Fibroblast of lung (primary cell): ENCODE measurements at regions not wholly inside any gene's neighbourhood (a gene's known extent, or its start where the extent isn't known, plus 50 kb on each side); places are given as distances from the start of the nearest gene placed in this dataset.
"Not testable (repeated sequence)": the region's sequence is repeated elsewhere in the genome, so short reads cannot be mapped to it uniquely, and the experiment has no call there.

Experiments
- DNase-seq, 2 donors: peaks; one replicate each; pipeline versions ENCODE4 v3.0.0 to v3.0.0-alpha.2; 2010; ENCODE audit warnings: low read depth in 2 of 2
- H2AFZ ChIP-seq: 2 replicates; pipeline ENCODE4 v1.5.1; 2012; ENCODE audit warnings: low read length, control low read depth, inconsistent platforms
- H3K27ac ChIP-seq: 2 replicates; pipeline ENCODE4 v1.5.1; 2011; ENCODE audit warnings: low read length, control low read depth; ENCODE audit not compliant: insufficient read depth
- H3K27me3 ChIP-seq: 2 replicates; pipeline ENCODE4 v1.5.1; 2011; ENCODE audit warnings: mild to moderate bottlenecking, low read length; ENCODE audit not compliant: control insufficient read depth, insufficient read depth
- H3K36me3 ChIP-seq: 2 replicates; pipeline ENCODE4 v1.5.1; 2011; ENCODE audit warnings: low read length; ENCODE audit not compliant: control insufficient read depth, insufficient read depth
- H3K4me1 ChIP-seq: 2 replicates; pipeline ENCODE4 v1.5.1; 2011; ENCODE audit warnings: low read length; ENCODE audit not compliant: control insufficient read depth, insufficient read depth; ENCODE audit errors: extremely low read depth
- H3K4me2 ChIP-seq: 2 replicates; pipeline ENCODE4 v1.5.1; 2011; ENCODE audit warnings: low read length, control low read depth; ENCODE audit not compliant: insufficient read depth; ENCODE audit errors: extremely low read depth
- H3K4me3 ChIP-seq, 4 experiments: fragments of 200-600 bp in 1 of 4; sonication (generic) in 1 of 4; replicated peaks in 1 of 4; 2 replicates each; pipeline ENCODE4 v1.5.1; 2011 to 2016; ENCODE audit warnings: low read length in 4 of 4, low read depth in 3 of 4, mild to moderate bottlenecking in 3 of 4, control low read depth in 2 of 4, inconsistent platforms in 1 of 4, mixed read lengths in 1 of 4; ENCODE audit not compliant: insufficient read depth in 1 of 4; ENCODE audit errors: control extremely low read depth in 1 of 4
- H3K79me2 ChIP-seq: 2 replicates; pipeline ENCODE4 v1.5.1; 2012; ENCODE audit warnings: mild to moderate bottlenecking, low read length, inconsistent platforms; ENCODE audit not compliant: control insufficient read depth, insufficient read depth
- H3K9ac ChIP-seq: 2 replicates; pipeline ENCODE4 v1.5.1; 2011; ENCODE audit warnings: mild to moderate bottlenecking, low read length, control low read depth; ENCODE audit not compliant: insufficient read depth
- H3K9me3 ChIP-seq: 2 replicates; pipeline ENCODE4 v1.5.1; 2012; ENCODE audit warnings: low read depth, low read length; ENCODE audit not compliant: control insufficient read depth, insufficient read depth
- H4K20me1 ChIP-seq: 2 replicates; pipeline ENCODE4 v1.5.1; 2011; ENCODE audit warnings: low read length; ENCODE audit not compliant: control insufficient read depth, insufficient read depth; ENCODE audit errors: extremely low read depth

DNA sequence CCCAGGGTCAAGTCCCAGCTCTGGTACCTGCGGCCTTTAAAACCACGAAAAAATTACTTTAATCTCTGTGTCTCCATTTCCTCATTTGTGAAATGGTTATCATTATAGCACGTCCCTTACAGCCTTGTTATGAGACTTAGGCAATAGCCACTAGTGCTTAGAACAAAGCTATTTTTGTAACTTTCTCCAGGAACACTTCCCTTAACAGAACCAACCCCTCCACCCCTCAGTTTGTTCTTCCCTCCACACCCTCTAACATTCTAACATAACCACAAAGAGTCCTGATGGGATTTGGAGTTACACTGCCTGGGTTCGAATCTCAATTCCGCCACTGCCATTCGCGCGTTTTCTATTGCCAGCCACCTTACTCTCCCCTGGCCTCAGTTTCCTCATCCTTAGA, 2777.4 kb upstream of the TPTE start:
- H3K9ac ChIP-seq, H3K4me1 ChIP-seq, H3K4me3 ChIP-seq, H3K9me3 ChIP-seq, H3K27ac ChIP-seq, H4K20me1 ChIP-seq, H3K4me2 ChIP-seq, H3K79me2 ChIP-seq, H3K27me3 ChIP-seq, H2AFZ ChIP-seq, H3K36me3 ChIP-seq, DNase-seq: not testable (repeated sequence)

DNA sequence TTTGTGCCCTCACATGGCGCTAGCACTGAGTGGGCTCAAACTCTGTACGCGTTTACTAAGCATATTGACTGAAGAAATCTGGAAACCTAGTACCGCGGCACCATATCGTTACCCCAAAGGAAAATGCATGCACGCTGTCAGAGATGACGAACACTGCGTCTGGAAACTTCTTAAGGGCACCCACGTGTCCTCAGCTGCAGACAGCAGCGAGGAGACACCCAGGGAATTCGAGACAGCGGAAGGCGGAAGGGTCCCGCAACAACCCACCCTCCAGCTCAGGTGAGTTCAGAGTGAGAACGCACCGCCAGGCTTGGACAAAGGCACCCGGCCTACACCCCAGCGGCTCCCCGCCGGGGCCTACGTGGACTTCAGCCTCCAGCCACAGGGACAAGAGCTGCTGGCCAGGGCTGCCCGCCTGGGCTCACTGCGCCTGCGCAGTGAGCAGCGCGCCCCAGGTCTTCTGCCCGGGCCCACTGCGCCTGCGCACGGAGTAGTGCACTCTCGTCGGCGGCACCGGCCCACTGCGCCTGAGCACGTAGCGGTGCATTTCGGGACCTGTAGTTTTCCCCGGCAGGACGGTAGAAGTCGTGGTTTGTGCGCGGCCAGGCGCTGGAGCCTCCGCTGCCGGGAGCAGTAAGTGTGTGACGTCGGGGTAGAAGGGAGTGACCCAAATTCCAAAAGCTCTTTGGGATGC, 2776.8 kb upstream of the TPTE start:
- H3K27me3 ChIP-seq, H3K9ac ChIP-seq, H3K4me1 ChIP-seq, H3K27ac ChIP-seq, H3K4me2 ChIP-seq, H3K79me2 ChIP-seq, H2AFZ ChIP-seq, H3K4me3 ChIP-seq, H3K36me3 ChIP-seq, H3K9me3 ChIP-seq, DNase-seq, H4K20me1 ChIP-seq: not testable (repeated sequence)

DNA sequence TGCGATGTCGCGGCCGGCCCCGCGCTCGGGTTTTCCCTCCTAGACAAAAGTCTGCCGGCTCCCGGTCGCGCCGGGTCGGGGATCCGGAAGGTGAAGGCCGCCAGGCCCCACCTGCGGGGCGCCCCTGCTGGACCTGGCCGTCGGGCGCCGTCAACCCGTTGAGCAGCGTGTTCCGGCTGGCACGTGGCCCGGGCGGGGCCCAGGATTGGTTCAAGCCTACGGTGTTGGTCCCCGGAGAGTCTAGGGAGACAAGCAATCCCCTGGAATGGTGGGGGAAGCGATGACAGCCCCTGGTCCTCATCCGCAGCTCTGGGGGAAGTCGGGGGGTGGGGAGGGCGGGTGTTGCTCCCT, 2776.3 kb upstream of the TPTE start:
- H4K20me1 ChIP-seq, H3K79me2 ChIP-seq, H3K9ac ChIP-seq, H3K4me3 ChIP-seq, H3K4me1 ChIP-seq, H3K27ac ChIP-seq, H3K36me3 ChIP-seq, DNase-seq, H3K27me3 ChIP-seq, H3K9me3 ChIP-seq, H3K4me2 ChIP-seq, H2AFZ ChIP-seq: not testable (repeated sequence)

DNA sequence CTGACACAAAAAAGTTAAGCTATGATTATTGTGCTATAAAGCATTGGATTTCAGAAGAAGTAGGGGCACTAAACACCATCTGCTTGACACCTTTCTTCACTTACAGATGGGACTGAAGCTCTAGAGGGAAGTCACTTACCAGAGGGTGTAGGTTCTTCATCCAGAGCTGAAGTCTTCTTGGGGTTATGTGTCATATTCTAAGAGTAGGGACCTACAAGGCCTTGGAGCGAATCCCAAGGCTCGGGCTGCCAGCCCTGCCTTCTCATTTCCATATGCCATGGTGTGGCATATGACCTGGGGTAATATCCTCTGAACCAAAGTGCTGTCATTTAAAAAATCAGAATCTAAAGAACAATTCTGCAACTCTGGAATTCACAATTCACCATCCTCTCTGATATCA, 2773.4 kb upstream of the TPTE start:
- H4K20me1 ChIP-seq, DNase-seq, H3K4me2 ChIP-seq, H3K9me3 ChIP-seq, H3K4me3 ChIP-seq, H3K79me2 ChIP-seq, H3K36me3 ChIP-seq, H3K27ac ChIP-seq, H3K9ac ChIP-seq, H3K4me1 ChIP-seq, H2AFZ ChIP-seq, H3K27me3 ChIP-seq: not testable (repeated sequence)

DNA sequence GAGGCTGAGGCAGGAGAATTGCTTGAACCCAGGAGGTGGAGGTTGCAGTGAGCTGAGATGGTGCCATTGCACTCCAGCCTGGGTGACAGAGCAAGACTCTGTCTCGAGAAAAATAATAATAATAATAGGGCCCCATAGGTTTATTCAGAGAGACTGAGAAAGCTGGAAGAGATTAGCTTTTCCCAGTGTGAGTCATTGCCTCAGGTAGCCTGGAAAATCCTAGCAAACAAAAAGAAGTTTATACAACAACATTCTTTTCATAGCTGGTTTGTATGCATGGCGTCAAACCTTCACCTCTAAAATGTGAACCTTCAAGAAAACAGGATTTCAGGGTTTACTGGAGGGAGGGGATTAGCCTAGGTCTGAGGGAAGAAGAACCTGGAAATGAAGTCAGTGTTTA, 2768.8 kb upstream of the TPTE start:
- H3K4me1 ChIP-seq: not testable (repeated sequence)

DNA sequence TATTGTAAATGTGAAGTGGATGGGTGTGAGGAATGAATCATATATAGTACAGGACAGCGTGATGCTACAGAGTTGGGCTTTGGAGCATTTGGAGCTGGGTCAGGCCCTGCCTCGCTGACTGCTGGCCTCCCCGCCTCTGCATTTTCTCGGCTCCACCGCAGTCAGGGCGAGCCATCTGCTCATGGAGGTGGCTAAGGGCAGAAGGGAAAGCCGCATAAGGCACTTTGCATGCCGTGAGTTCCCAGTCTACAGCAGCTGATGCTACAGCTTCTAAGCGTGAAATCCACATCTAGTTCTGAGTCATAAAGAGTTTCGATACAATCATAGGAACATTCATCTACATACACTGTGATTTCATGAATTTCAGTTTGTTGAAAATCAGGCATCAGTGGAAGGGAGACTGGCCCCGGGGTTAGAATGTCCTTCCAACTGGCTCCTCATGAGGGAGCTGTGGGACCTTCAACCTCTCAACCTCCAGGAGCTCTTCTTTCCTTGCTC, 2768.0 kb upstream of the TPTE start:
- H3K9me3 ChIP-seq, H3K4me3 ChIP-seq, DNase-seq, H3K79me2 ChIP-seq, H3K4me2 ChIP-seq, H3K36me3 ChIP-seq, H4K20me1 ChIP-seq, H3K27ac ChIP-seq, H3K4me1 ChIP-seq, H3K27me3 ChIP-seq, H3K9ac ChIP-seq, H2AFZ ChIP-seq: not testable (repeated sequence)

More for the DNA sequence above, 2768.8 kb upstream of the TPTE start:
- not testable (repeated sequence) for H3K9ac ChIP-seq, H4K20me1 ChIP-seq, H3K27ac ChIP-seq, H3K4me3 ChIP-seq, H3K9me3 ChIP-seq, H3K4me2 ChIP-seq, H3K27me3 ChIP-seq, H3K79me2 ChIP-seq, H3K36me3 ChIP-seq, DNase-seq, H2AFZ ChIP-seq

DNA sequence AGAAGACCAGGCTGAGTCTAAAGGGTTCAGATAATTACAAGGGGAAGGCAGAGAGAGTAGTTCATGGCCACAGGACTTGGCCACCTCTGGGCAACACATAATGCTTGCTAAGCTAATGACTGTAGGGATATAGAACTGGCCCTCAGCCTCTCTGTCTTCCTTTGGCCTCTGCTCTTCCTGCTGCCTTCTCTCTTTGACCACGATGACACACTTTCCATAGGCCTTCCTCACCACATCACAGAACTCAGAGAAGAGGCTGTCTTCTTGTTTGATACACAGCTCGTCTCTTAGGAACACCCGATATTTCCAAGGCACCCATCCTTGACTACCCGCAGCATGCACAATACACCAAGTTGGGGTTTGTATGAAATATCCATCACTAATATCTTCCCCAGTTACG, 2751.4 kb upstream of the TPTE start:
- H2AFZ ChIP-seq, H3K36me3 ChIP-seq, H3K27me3 ChIP-seq, H3K79me2 ChIP-seq, H3K4me2 ChIP-seq, H3K9ac ChIP-seq, H3K9me3 ChIP-seq, H3K4me1 ChIP-seq, H4K20me1 ChIP-seq, H3K4me3 ChIP-seq, DNase-seq, H3K27ac ChIP-seq: not testable (repeated sequence)
